SK-N-SH (cell line): ENCODE measurements at regions not wholly inside any gene's neighbourhood (a gene's known extent, or its start where the extent isn't known, plus 50 kb on each side); places are given as distances from the start of the nearest gene placed in this dataset.

Source experiments
- CTCF ChIA-PET: fragments of 300-600, 350-600 bp; formaldehyde crosslinking; extraction: SDS; loops from one replicate; lab custom pipeline; 2021; lab: Yijun Ruan, JAX
- POLR2A ChIA-PET: fragments of 350-600 bp; sonication (Branson Sonifier 250); formaldehyde crosslinking; extraction: SDS; loops from one replicate; lab custom pipeline; 2020; ENCODE audit warnings: antibody characterized with exemption, inconsistent platforms; lab: Yijun Ruan, JAX
- DNase-seq: peaks from one replicate; pipeline ENCODE4 v3.0.0; 2012
- H2AFZ ChIP-seq: fragments of 200-600 bp; sonication (generic); 2 replicates; pipeline ENCODE4 v1.8.1; 2016; ENCODE audit warnings: antibody characterized with exemption, mild to moderate bottlenecking, low read depth
- H3F3A ChIP-seq: fragments of 200-600 bp; sonication (generic); replicated peaks from 2 replicates; pipeline ENCODE3; 2016; ENCODE audit warnings: antibody characterized with exemption, mild to moderate bottlenecking; ENCODE audit not compliant: insufficient read depth
- H3K27ac ChIP-seq, 2 experiments: fragments of 200-500 bp in 1 of 2; fragments of 200-600 bp in 1 of 2; sonication (Bioruptor generic) in 1 of 2; sonication (generic), shearing (Covaris generic) in 1 of 2; 2 replicates each; pipeline versions ENCODE4 v1.5.1 to v1.6.1; 2014 to 2016; ENCODE audit warnings: low read depth in 2 of 2, inconsistent platforms in 1 of 2, low read length in 1 of 2, mild to moderate bottlenecking in 1 of 2, mixed read lengths in 1 of 2
- H3K27me3 ChIP-seq: fragments of 200-600 bp; sonication (generic), shearing (Covaris generic); 2 replicates; pipeline ENCODE4 v1.6.1; 2016; ENCODE audit warnings: mixed run types; ENCODE audit not compliant: insufficient read depth
- H3K36me3 ChIP-seq, 2 experiments: fragments of 200-500 bp in 1 of 2; fragments of 200-600 bp in 1 of 2; sonication (Bioruptor generic) in 1 of 2; sonication (generic) in 1 of 2; replicated peaks in 1 of 2; 2 replicates each; pipeline versions ENCODE3 to v1.5.1; 2014 to 2016; ENCODE audit warnings: low read length in 1 of 2, mild to moderate bottlenecking in 1 of 2; ENCODE audit not compliant: insufficient read depth in 2 of 2, control insufficient read depth in 1 of 2
- H3K4me1 ChIP-seq, 2 experiments: fragments of 200-500 bp in 1 of 2; fragments of 200-600 bp in 1 of 2; sonication (Bioruptor generic) in 1 of 2; sonication (generic), shearing (Covaris generic) in 1 of 2; 2 replicates each; pipeline versions ENCODE4 v1.5.1 to v1.6.1; 2014 to 2016; ENCODE audit warnings: low read depth in 1 of 2, low read length in 1 of 2, mixed run types in 1 of 2; ENCODE audit not compliant: insufficient read depth in 2 of 2, control insufficient read depth in 1 of 2
- H3K4me2 ChIP-seq: fragments of 200-600 bp; sonication (generic), shearing (Covaris generic); 2 replicates; pipeline ENCODE4 v1.6.1; 2017; ENCODE audit warnings: mixed run types
- H3K4me3 ChIP-seq, 2 experiments: fragments of 200-500 bp in 1 of 2; fragments of 200-600 bp in 1 of 2; sonication (Bioruptor generic) in 1 of 2; sonication (generic), shearing (Covaris generic) in 1 of 2; 2 replicates each; pipeline versions ENCODE4 v1.5.1 to v1.8.1; 2014 to 2016; ENCODE audit warnings: low read depth in 2 of 2, inconsistent platforms in 1 of 2, low read length in 1 of 2, mild to moderate bottlenecking in 1 of 2, mixed read lengths in 1 of 2, moderate library complexity in 1 of 2
- H3K79me2 ChIP-seq: fragments of 200-600 bp; sonication (generic); 2 replicates; pipeline ENCODE4 v1.8.1; 2017; ENCODE audit warnings: mild to moderate bottlenecking; ENCODE audit not compliant: insufficient read depth
- H3K9ac ChIP-seq: fragments of 200-600 bp; sonication (generic); 2 replicates; pipeline ENCODE4 v1.6.1; 2017; ENCODE audit warnings: mixed run types
- H3K9me2 ChIP-seq: fragments of 200-600 bp; sonication (generic); 2 replicates; pipeline ENCODE4 v1.6.1; 2017; ENCODE audit warnings: mixed run types
- H3K9me3 ChIP-seq: fragments of 200-600 bp; sonication (generic); 2 replicates; pipeline ENCODE4 v1.6.1; 2017; ENCODE audit warnings: mixed run types, mild to moderate bottlenecking, moderate library complexity
- H4K20me1 ChIP-seq: fragments of 200-600 bp; sonication (generic); 2 replicates; pipeline ENCODE4 v1.6.1; 2017; ENCODE audit warnings: mild to moderate bottlenecking, mixed run types; ENCODE audit not compliant: insufficient read depth
- ELF1 ChIP-seq: IDR thresholded peaks from 2 replicates; pipeline ENCODE4 v1.4.0; 2012
- EP300 ChIP-seq, 2 experiments: IDR thresholded peaks; 2 replicates each; pipeline versions ENCODE4 v1.4.0 to v1.6.1; 2012; ENCODE audit warnings: borderline replicate concordance in 1 of 2, low read depth in 1 of 2, low read length in 1 of 2
- FOXM1 ChIP-seq: IDR thresholded peaks from 2 replicates; pipeline ENCODE4 v1.4.0; 2012; ENCODE audit warnings: low read depth, mild to moderate bottlenecking
- GABPA ChIP-seq: IDR thresholded peaks from 2 replicates; pipeline ENCODE4 v1.4.0; 2012; ENCODE audit warnings: low read depth, mild to moderate bottlenecking
- GATA2 ChIP-seq: sonication (generic); formaldehyde crosslinking; IDR thresholded peaks from 2 replicates; pipeline ENCODE4 v1.5.0; 2020; ENCODE audit warnings: mild to moderate bottlenecking, missing genetic modification reagents
- JUND ChIP-seq: IDR thresholded peaks from 2 replicates; pipeline ENCODE4 v1.4.0; 2012
- MEF2A ChIP-seq: IDR thresholded peaks from 2 replicates; pipeline ENCODE4 v1.4.0; 2012; ENCODE audit warnings: low read depth, borderline replicate concordance
- MXI1 ChIP-seq: IDR thresholded peaks from 2 replicates; pipeline ENCODE4 v1.6.1; 2012; ENCODE audit warnings: mild to moderate bottlenecking, low read depth, low read length, improper control_type of control experiment
- PBX3 ChIP-seq: IDR thresholded peaks from 2 replicates; pipeline ENCODE4; 2012
- POLR2AphosphoS5 ChIP-seq: IDR thresholded peaks from 2 replicates; pipeline ENCODE4 v1.6.1; 2012; ENCODE audit warnings: low read depth, low read length
- RFX5 ChIP-seq: IDR thresholded peaks from 2 replicates; pipeline ENCODE4 v1.6.1; 2012; ENCODE audit warnings: mild to moderate bottlenecking, improper control_type of control experiment, low read length
- SIN3A ChIP-seq: IDR thresholded peaks from 2 replicates; pipeline ENCODE4 v1.6.1; 2012; ENCODE audit warnings: low read depth, mild to moderate bottlenecking, low read length, moderate library complexity, borderline replicate concordance
- SMC3 ChIP-seq: IDR thresholded peaks from 2 replicates; pipeline ENCODE4 v1.6.1; 2012; ENCODE audit warnings: low read depth, low read length, improper control_type of control experiment
- TAF1 ChIP-seq: IDR thresholded peaks from 2 replicates; pipeline ENCODE4 v1.6.1; 2012; ENCODE audit warnings: low read depth, mild to moderate bottlenecking, low read length, moderate library complexity, borderline replicate concordance
- TCF12 ChIP-seq: IDR thresholded peaks from 2 replicates; pipeline ENCODE4 v1.4.0; 2012
- YY1 ChIP-seq: IDR thresholded peaks from 2 replicates; pipeline ENCODE4 v1.4.0; 2012; ENCODE audit warnings: low read depth, mild to moderate bottlenecking
- WGBS: methylation state at CpG from one replicate; pipeline ENCODE4 v1.1.6; 2017; ENCODE audit warnings: low lambda C conversion rate; 5-methylcytosine and 5-hydroxymethylcytosine counted together
- TF ChIP-seq, protein P1 (sequence below): fragments of 150-350 bp; IDR thresholded peaks from 2 replicates; pipeline ENCODE4 v1.6.1; 2017; ENCODE audit warnings: antibody characterized with exemption, low read length, low read depth, borderline replicate concordance
- TF ChIP-seq, protein P2 (sequence below): IDR thresholded peaks from 2 replicates; pipeline ENCODE4 v1.4.0; 2012; ENCODE audit warnings: low read depth
- TF ChIP-seq, protein P3 (sequence below): IDR thresholded peaks from 2 replicates; pipeline ENCODE4 v1.4.0; 2012; ENCODE audit warnings: low read depth, borderline replicate concordance
- TF ChIP-seq, protein P4 (sequence below): fragments of 200-600 bp; sonication (generic); IDR thresholded peaks from 2 replicates; pipeline ENCODE4 v1.6.1; 2017; ENCODE audit warnings: antibody characterized with exemption, mild to moderate bottlenecking, moderate library complexity

DNA sequence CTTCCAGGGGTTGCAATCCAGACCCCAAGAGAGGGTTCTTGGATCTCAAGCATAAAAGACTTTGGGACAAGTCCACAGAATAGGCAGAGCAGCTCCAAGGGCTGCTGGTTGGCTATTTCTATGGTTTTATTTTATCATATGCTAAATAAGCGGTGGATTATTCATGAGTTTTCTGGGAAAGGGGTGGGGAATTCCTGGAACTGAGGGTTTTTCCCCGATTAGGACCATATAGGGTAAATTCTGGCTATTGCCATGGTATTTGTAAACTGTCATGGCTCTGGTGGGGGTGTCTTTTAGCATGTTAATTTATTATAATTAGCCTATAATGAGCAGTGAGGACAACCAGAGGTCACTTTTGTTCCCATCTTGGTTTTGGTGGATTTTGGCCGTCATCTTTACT, 270.9 kb upstream of the PLXNA2 start:
- POLR2A ChIA-PET, result no interaction called here
- CTCF ChIA-PET, result no interaction called here
- Histone ChIP-seq H3K4me1 (peaks cover 0 to 20% of the 10 kb centered on the region in 2 experiments; a peak in 2 of 4 replicates), H3F3A (no peaks in the 10 kb centered on the region), H4K20me1 (no peaks in the 10 kb centered on the region), H3K27ac (no peak overlapping the region), H2AFZ (no peak overlapping the region), H3K9me2 (no peaks in the 10 kb centered on the region), H3K4me3 (no peak overlapping the region), H3K36me3 (no peaks in the 10 kb centered on the region), H3K4me2 (no peak overlapping the region), H3K79me2 (no peaks in the 10 kb centered on the region), H3K9ac (no peak overlapping the region), H3K27me3 (no peaks in the 10 kb centered on the region), H3K9me3 (no peaks in the 10 kb centered on the region)
- no peak for DNase-seq
- TF ChIP-seq YY1 (no peak), MEF2A (no peak), RFX5 (no peak), PBX3 (no peak), TCF12 (no peak)
- 44% methylated on average over 3 of the region's 3 CpGs for WGBS

DNA sequence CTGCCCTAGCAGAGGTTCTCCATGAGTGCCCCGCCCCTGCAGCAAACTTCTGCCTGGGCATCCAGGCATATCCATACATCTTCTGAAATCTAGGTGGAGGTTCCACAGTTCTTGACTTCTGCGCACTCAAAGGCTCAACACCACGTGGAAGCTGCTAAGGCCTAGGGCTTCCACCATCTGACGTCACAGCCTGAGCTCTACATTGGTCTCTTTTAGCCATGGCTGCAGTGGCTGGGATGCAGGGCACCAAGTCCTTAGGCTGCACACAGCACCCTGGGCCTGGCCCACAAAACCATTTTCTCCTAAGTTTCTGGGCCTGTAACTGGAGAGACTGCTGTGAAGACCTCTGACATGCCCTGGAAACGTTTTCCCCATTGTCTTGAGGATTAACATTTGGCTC, 272.6 kb upstream of the PLXNA2 start:
- H3F3A ChIP-seq, result no peaks in the 10 kb centered on the region
- no peaks in the 10 kb centered on the region for H3K9me2 ChIP-seq
- ChIA-PET CTCF (no interaction called here), POLR2A (no interaction called here)
- no peaks in the 10 kb centered on the region for H3K9me3 ChIP-seq
- H3K4me2 ChIP-seq, result no peak overlapping the region
- DNase-seq, result no peak
- TF ChIP-seq MEF2A, result no peak
- no peak for TF ChIP-seq TCF12
- no peak for TF ChIP-seq GATA2 (CRISPR knock-in tag)
- TF ChIP-seq, protein P1, sequence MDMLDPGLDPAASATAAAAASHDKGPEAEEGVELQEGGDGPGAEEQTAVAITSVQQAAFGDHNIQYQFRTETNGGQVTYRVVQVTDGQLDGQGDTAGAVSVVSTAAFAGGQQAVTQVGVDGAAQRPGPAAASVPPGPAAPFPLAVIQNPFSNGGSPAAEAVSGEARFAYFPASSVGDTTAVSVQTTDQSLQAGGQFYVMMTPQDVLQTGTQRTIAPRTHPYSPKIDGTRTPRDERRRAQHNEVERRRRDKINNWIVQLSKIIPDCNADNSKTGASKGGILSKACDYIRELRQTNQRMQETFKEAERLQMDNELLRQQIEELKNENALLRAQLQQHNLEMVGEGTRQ, result no peak
- TF ChIP-seq POLR2AphosphoS5, result no peak
- TF ChIP-seq SMC3, result no peak
- no peak for TF ChIP-seq MXI1
- TF ChIP-seq, protein P2, sequence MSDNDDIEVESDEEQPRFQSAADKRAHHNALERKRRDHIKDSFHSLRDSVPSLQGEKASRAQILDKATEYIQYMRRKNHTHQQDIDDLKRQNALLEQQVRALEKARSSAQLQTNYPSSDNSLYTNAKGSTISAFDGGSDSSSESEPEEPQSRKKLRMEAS, result no peak
- TF ChIP-seq FOXM1, result no peak
- no peak for TF ChIP-seq SIN3A
- TF ChIP-seq EP300 (IDR thresholded peaks at IDR 0.05; ENCODE audit: borderline replicate concordance in 1 of 2, low read depth in 1 of 2, low read length in 1 of 2), result no peak
- TF ChIP-seq TAF1, result no peak
- TF ChIP-seq GABPA, result no peak
- no peak for TF ChIP-seq ELF1
- TF ChIP-seq, protein P3, sequence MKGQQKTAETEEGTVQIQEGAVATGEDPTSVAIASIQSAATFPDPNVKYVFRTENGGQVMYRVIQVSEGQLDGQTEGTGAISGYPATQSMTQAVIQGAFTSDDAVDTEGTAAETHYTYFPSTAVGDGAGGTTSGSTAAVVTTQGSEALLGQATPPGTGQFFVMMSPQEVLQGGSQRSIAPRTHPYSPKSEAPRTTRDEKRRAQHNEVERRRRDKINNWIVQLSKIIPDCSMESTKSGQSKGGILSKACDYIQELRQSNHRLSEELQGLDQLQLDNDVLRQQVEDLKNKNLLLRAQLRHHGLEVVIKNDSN, result no peak
- TF ChIP-seq JUND, result no peak
- TF ChIP-seq, protein P4, sequence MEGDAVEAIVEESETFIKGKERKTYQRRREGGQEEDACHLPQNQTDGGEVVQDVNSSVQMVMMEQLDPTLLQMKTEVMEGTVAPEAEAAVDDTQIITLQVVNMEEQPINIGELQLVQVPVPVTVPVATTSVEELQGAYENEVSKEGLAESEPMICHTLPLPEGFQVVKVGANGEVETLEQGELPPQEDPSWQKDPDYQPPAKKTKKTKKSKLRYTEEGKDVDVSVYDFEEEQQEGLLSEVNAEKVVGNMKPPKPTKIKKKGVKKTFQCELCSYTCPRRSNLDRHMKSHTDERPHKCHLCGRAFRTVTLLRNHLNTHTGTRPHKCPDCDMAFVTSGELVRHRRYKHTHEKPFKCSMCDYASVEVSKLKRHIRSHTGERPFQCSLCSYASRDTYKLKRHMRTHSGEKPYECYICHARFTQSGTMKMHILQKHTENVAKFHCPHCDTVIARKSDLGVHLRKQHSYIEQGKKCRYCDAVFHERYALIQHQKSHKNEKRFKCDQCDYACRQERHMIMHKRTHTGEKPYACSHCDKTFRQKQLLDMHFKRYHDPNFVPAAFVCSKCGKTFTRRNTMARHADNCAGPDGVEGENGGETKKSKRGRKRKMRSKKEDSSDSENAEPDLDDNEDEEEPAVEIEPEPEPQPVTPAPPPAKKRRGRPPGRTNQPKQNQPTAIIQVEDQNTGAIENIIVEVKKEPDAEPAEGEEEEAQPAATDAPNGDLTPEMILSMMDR, result no peak
- no peaks in the 10 kb centered on the region for H3K36me3 ChIP-seq
- H3K27me3 ChIP-seq, result no peaks in the 10 kb centered on the region
- H3K27ac ChIP-seq, result no peak overlapping the region
- H3K79me2 ChIP-seq, result no peaks in the 10 kb centered on the region
- H3K9ac ChIP-seq, result no peak overlapping the region
- H3K4me1 ChIP-seq, result peaks cover 0 to 7% of the 10 kb centered on the region in 2 experiments; a peak in 2 of 4 replicates
- H3K4me3 ChIP-seq, result no peak overlapping the region
- no peaks in the 10 kb centered on the region for H4K20me1 ChIP-seq
- no peak overlapping the region for H2AFZ ChIP-seq
- 43% methylated on average over 4 of the region's 5 CpGs for WGBS
